Fibroblast of the aortic adventitia (primary cell): ENCODE measurements at regions not wholly inside any gene's neighbourhood (a gene's known extent, or its start where the extent isn't known, plus 50 kb on each side); places are given as distances from the start of the nearest gene placed in this dataset.

Experiments
- DNase-seq: peaks from one replicate; pipeline ENCODE4 v3.0.0-alpha.2; 2010; ENCODE audit warnings: low read depth
- H3K4me3 ChIP-seq: 2 replicates; pipeline ENCODE4 v1.5.1; 2011; ENCODE audit warnings: low read depth, mild to moderate bottlenecking, control low read depth, low read length, moderate library complexity
- CTCF ChIP-seq: IDR thresholded peaks from 2 replicates; pipeline ENCODE4 v1.5.1; 2011; ENCODE audit warnings: mild to moderate bottlenecking, low read length, control low read depth, inconsistent platforms; ENCODE audit not compliant: insufficient read depth

DNA sequence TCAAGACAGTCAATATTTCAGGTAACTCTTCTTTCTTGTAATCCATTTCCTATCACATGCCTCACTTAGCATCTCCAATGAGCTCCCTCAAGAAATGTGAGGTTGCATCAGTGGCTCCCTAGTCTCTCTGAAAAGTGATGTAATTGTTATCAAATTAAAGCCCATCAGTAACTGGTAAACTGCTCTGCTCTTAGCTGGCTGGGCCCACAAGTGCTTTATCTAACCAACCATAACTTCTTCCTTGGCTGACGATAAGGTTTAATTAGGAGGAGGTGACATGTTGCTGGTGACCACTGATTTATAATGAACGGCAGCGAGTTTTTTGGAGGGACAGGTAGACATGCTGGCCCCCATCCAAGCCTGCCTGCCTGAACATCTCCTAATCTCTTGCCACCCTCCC lies 79.6 kb downstream of the RTP4 start:
- no peak for TF ChIP-seq CTCF
- no peak for DNase-seq
- H3K4me3 ChIP-seq, result no peak overlapping the region

- no peak overlapping the region for H3K4me3 ChIP-seq
- no peak for DNase-seq
- TF ChIP-seq CTCF, result no peak
Measured at GRCh38 chr3:187445356-187445755, 77.2 kb downstream of the RTP4 start.

GRCh38 chr3:187434524-187434923 lies 66.3 kb downstream of the RTP4 start:
- no peak for DNase-seq
- no peak overlapping the region for H3K4me3 ChIP-seq
- no peak for TF ChIP-seq CTCF

- no peak for TF ChIP-seq CTCF
- no peak overlapping the region for H3K4me3 ChIP-seq
- DNase-seq, result no peak
Measured at GRCh38 chr3:187430576-187430975, 62.4 kb downstream of the RTP4 start.
